Esophagus muscularis mucosa (tissue), 4 donors: ENCODE measurements at regions not wholly inside any gene's neighbourhood (a gene's known extent, or its start where the extent isn't known, plus 50 kb on each side); places are given as distances from the start of the nearest gene placed in this dataset.

Source experiments
- DNase-seq: peaks from one replicate; pipeline ENCODE4 v3.0.0-alpha.2; 2017; ENCODE audit errors: extremely low spot score
- H3K27ac ChIP-seq, 4 donors: fragments of 200-600 bp; sonication (generic); replicated peaks in 1 of 4; 1 replicate in 3 of 4; 2 replicates in 1 of 4; pipeline ENCODE4 v1.5.1; 2016 to 2019; ENCODE audit warnings: mild to moderate bottlenecking in 1 of 4
- H3K27me3 ChIP-seq, 4 donors: fragments of 200-600 bp; sonication (generic); one replicate each; pipeline versions ENCODE4 v1.5.1 to v1.6.0; 2016 to 2019
- H3K36me3 ChIP-seq, 4 donors: fragments of 200-600 bp; sonication (generic); one replicate each; pipeline ENCODE4 v1.5.1; 2016 to 2019
- H3K4me1 ChIP-seq, 4 donors: fragments of 200-600 bp; sonication (generic); one replicate each; pipeline ENCODE4 v1.5.1; 2016 to 2019
- H3K4me3 ChIP-seq, 4 donors: fragments of 200-600 bp; sonication (generic); 1 replicate in 2 of 4; 2 replicates in 2 of 4; pipeline ENCODE4 v1.5.1; 2016 to 2019; ENCODE audit warnings: mild to moderate bottlenecking in 4 of 4, moderate library complexity in 1 of 4
- H3K9me3 ChIP-seq, 4 donors: fragments of 200-600 bp; sonication (generic); 1 replicate in 3 of 4; 2 replicates in 1 of 4; pipeline ENCODE4 v1.5.1; 2016 to 2019
- CTCF ChIP-seq, 3 experiments: fragments of 200-600 bp in 2 of 3; fragments of 450-650 bp in 1 of 3; sonication (generic) in 2 of 3; IDR thresholded peaks; one replicate each; pipeline ENCODE4 v1.5.1; 2017 to 2019; ENCODE audit warnings: antibody characterized with exemption in 3 of 3, mild to moderate bottlenecking in 2 of 3, moderate library complexity in 1 of 3
- EP300 ChIP-seq: sonication (generic); formaldehyde crosslinking; IDR thresholded peaks from one replicate; pipeline ENCODE4 v1.6.1; 2017; ENCODE audit warnings: antibody characterized with exemption
- POLR2A ChIP-seq: fragments of 450-650 bp; IDR thresholded peaks from one replicate; pipeline ENCODE4 v1.6.1; 2017; ENCODE audit warnings: antibody characterized with exemption, moderate library complexity, mild to moderate bottlenecking, low read depth
- POLR2AphosphoS5 ChIP-seq, 2 donors: sonication (generic); formaldehyde crosslinking; IDR thresholded peaks; one replicate each; pipeline ENCODE4 v1.6.1; 2017; ENCODE audit warnings: antibody characterized with exemption in 2 of 2
- WGBS: methylation state at CpG from one replicate; pipeline ENCODE4 v1.1.5; 2018; 5-methylcytosine and 5-hydroxymethylcytosine counted together
- intact Hi-C: fragments of 100-400 bp; cut with DNase I; formaldehyde crosslinking; loops from one replicate; pipeline ENCODE4 v1.15.1; 2023

DNA sequence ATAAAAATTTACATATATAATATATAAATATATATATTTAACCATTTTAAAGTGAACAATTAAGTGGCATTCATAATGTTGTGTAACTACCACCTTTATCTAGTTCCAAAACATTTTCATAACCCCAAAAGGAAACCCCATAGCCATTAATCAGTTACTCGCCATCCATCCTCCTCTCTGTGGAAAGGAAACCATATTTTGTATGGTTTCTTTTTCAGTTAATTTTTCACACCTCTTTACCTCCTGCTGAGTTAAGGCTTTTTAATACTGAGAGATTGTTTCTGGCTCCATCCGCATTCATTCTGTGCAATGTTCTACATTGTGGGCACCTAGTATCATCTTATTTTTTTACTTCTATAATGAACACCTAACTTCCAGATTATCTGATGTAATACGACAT, 512.1 kb downstream of the LMO4 start:
- Histone ChIP-seq H3K4me1 (no peaks in the 10 kb centered on the region), H3K4me3 (no peak overlapping the region), H3K27ac (no peak overlapping the region), H3K36me3 (no peaks in the 10 kb centered on the region), H3K9me3 (no peaks in the 10 kb centered on the region), H3K27me3 (no peaks in the 10 kb centered on the region)
- no peak for DNase-seq
- TF ChIP-seq CTCF (IDR thresholded peaks at IDR 0.05) (no peak), EP300 (no peak), POLR2A (no peak), POLR2AphosphoS5 (IDR thresholded peaks at IDR 0.05) (no peak)
- intact Hi-C loops = no loop called here
- 77% methylated on average over 3 of the region's 3 CpGs for WGBS

DNA sequence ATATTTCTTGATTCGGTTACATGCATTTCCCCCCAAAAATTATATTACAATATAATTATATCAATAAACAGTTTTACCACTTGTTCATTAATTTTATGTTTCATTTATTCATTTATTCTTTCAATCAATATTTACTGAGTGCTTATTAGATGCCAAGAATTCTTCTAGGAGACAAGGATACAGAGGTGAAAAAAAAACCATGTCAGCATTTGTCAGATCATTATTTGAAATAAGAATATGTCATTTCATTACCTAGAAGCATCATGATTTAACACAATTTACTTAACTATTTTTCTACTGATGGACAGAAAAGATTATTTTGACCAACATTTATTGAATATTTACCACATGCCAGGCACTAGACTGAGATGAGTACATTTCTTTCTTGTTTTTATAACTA, 512.7 kb downstream of the LMO4 start:
- no peak for TF ChIP-seq CTCF (IDR thresholded peaks at IDR 0.05)
- no peak for TF ChIP-seq POLR2AphosphoS5 (IDR thresholded peaks at IDR 0.05)
- no peak for TF ChIP-seq EP300
- no peak for TF ChIP-seq POLR2A
- Histone ChIP-seq H3K27me3 (no peaks in the 10 kb centered on the region), H3K4me3 (no peak overlapping the region), H3K36me3 (no peaks in the 10 kb centered on the region), H3K4me1 (no peaks in the 10 kb centered on the region), H3K27ac (no peak overlapping the region), H3K9me3 (no peaks in the 10 kb centered on the region)
- 87% methylated on average over 1 of the region's 1 CpG for WGBS
- intact Hi-C loops = no loop called here
- DNase-seq = no peak

DNA sequence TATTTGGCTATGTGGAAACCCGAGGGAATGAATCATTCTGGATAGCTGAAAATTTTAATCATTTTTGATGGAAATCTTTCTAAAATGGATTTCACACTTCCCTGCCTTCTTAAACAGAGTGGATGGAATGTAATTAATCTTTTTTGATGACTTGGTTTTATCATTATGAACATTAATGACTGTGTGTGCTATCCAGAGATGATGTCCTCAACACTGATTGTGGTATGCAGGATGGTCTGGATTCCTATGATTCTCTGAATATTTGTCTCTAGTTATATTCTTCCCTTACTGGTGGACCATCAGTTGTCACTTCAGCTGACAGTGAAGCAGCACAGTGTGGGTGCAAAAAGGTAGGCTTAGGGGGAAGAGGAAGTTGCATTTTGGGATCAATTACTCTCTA, 513.5 kb downstream of the LMO4 start:
- Histone ChIP-seq H3K4me3 (no peak overlapping the region), H3K4me1 (no peaks in the 10 kb centered on the region), H3K27me3 (no peaks in the 10 kb centered on the region), H3K9me3 (no peaks in the 10 kb centered on the region), H3K27ac (no peak overlapping the region), H3K36me3 (no peaks in the 10 kb centered on the region)
- intact Hi-C loops = no loop called here
- TF ChIP-seq EP300 (no peak), POLR2A (no peak), POLR2AphosphoS5 (IDR thresholded peaks at IDR 0.05) (no peak), CTCF (IDR thresholded peaks at IDR 0.05) (no peak)
- WGBS = 85% methylated on average over 1 of the region's 1 CpG
- no peak for DNase-seq

GRCh38 chr1:87844251-87844650, 515.6 kb downstream of the LMO4 start:
- Histone ChIP-seq H3K4me1 (no peaks in the 10 kb centered on the region), H3K27ac (no peak overlapping the region), H3K36me3 (no peaks in the 10 kb centered on the region), H3K4me3 (no peak overlapping the region), H3K27me3 (no peaks in the 10 kb centered on the region), H3K9me3 (no peaks in the 10 kb centered on the region)
- intact Hi-C loops = no loop called here
- no peak for DNase-seq
- TF ChIP-seq CTCF (IDR thresholded peaks at IDR 0.05) (no peak), POLR2AphosphoS5 (IDR thresholded peaks at IDR 0.05) (no peak), POLR2A (no peak), EP300 (no peak)
- 78% methylated on average over 4 of the region's 4 CpGs for WGBS

GRCh38 chr1:87851490-87851889, 522.8 kb downstream of the LMO4 start:
- intact Hi-C loops = no loop called here

More at GRCh38 chr1:87851490-87851889, 522.8 kb downstream of the LMO4 start:
- Histone ChIP-seq H3K36me3 (no peaks in the 10 kb centered on the region), H3K4me1 (no peaks in the 10 kb centered on the region), H3K4me3 (no peak overlapping the region), H3K9me3 (no peaks in the 10 kb centered on the region), H3K27me3 (no peaks in the 10 kb centered on the region), H3K27ac (no peak overlapping the region)
- WGBS = 86% methylated on average over 5 of the region's 5 CpGs
- DNase-seq = no peak
- TF ChIP-seq POLR2A = no peak
- no peak for TF ChIP-seq POLR2AphosphoS5 (IDR thresholded peaks at IDR 0.05)
- TF ChIP-seq CTCF (IDR thresholded peaks at IDR 0.05) = no peak
- no peak for TF ChIP-seq EP300
